ENCODE measurements at regions not wholly inside any gene's neighbourhood (a gene's known extent, or its start where the extent isn't known, plus 50 kb on each side); places are given as distances from the start of the nearest gene placed in this dataset.

GRCh38 chr5:107099506-107099905 is 571.2 kb downstream of the EFNA5 start:
- H3K27ac ChIP-seq (ENCODE audit: insufficient read length, low read depth, low read length): no peak overlapping the region
- no peak overlapping the region for H2BK20ac ChIP-seq (ENCODE audit: low read depth, low read length, poor library complexity, severe bottlenecking)
- no peak overlapping the region for H2BK5ac ChIP-seq (ENCODE audit: insufficient read length, low read length)
- no peak overlapping the region for H2AK5ac ChIP-seq (ENCODE audit: insufficient read length, low read length)
- no peak overlapping the region for H2BK12ac ChIP-seq (ENCODE audit: insufficient read length, low read depth, low read length)
- H3K23me2 ChIP-seq (ENCODE audit: insufficient read length, low read depth, low read length, poor library complexity, severe bottlenecking): no peaks in the 10 kb centered on the region
- no peaks in the 10 kb centered on the region for H3K79me1 ChIP-seq (ENCODE audit: insufficient read depth, low read depth, low read length, poor library complexity, severe bottlenecking)
- H3K4ac ChIP-seq (ENCODE audit: low read depth, low read length): no peak overlapping the region
- no CpG with 5 or more reads among the region's 4 CpGs for WGBS (ENCODE audit: extremely low coverage, insufficient read length, low lambda C conversion rate)
- no peak overlapping the region for H2BK120ac ChIP-seq (ENCODE audit: low read depth, low read length, poor library complexity, severe bottlenecking)
- H3K4me1 Mint-ChIP-seq: peaks cover 15 to 21% of the 10 kb centered on the region in 2 experiments
- no peak overlapping the region for H4K5ac ChIP-seq (ENCODE audit: insufficient read length, low read depth, low read length)
- H3K56ac ChIP-seq (ENCODE audit: insufficient read length, low read depth, low read length): no peak overlapping the region
- H3K27me3 ChIP-seq (ENCODE audit: insufficient read depth, low read length): no peaks in the 10 kb centered on the region
- H2BK15ac ChIP-seq (ENCODE audit: low read depth, low read length): no peak overlapping the region
- H3K4me3 Mint-ChIP-seq: no peak overlapping the region
- DNase-seq: no peak
- no peak overlapping the region for H4K91ac ChIP-seq (ENCODE audit: insufficient read length, low read depth, low read length)
- no peak overlapping the region for H3K18ac ChIP-seq (ENCODE audit: insufficient read length, low read depth, low read length)
- peaks cover 2 to 20% (median 4%) of the 10 kb centered on the region in 3 experiments; a peak in 6 of 7 replicates for H3K36me3 Mint-ChIP-seq (ENCODE audit: insufficient read depth in 1 of 3, low read depth in 3 of 3)
- no peaks in the 10 kb centered on the region for H3K27me3 Mint-ChIP-seq (ENCODE audit: low read depth)
- no peak overlapping the region for H3K27ac Mint-ChIP-seq
- no peak overlapping the region for H4K8ac ChIP-seq (replicated peaks; ENCODE audit: insufficient read length, low read depth, low read length)
- H3K23ac ChIP-seq (ENCODE audit: insufficient read length, low read depth, low read length): no peak overlapping the region
- no peak overlapping the region for H3K14ac ChIP-seq (ENCODE audit: insufficient read depth, low read length)
- H3K9me3 Mint-ChIP-seq: peaks cover 6 to 11% of the 10 kb centered on the region in 2 experiments
- no peaks in the 10 kb centered on the region for H3K9me3 ChIP-seq (ENCODE audit: control insufficient read depth, low read depth, low read length)
- TF ChIP-seq, protein P1, sequence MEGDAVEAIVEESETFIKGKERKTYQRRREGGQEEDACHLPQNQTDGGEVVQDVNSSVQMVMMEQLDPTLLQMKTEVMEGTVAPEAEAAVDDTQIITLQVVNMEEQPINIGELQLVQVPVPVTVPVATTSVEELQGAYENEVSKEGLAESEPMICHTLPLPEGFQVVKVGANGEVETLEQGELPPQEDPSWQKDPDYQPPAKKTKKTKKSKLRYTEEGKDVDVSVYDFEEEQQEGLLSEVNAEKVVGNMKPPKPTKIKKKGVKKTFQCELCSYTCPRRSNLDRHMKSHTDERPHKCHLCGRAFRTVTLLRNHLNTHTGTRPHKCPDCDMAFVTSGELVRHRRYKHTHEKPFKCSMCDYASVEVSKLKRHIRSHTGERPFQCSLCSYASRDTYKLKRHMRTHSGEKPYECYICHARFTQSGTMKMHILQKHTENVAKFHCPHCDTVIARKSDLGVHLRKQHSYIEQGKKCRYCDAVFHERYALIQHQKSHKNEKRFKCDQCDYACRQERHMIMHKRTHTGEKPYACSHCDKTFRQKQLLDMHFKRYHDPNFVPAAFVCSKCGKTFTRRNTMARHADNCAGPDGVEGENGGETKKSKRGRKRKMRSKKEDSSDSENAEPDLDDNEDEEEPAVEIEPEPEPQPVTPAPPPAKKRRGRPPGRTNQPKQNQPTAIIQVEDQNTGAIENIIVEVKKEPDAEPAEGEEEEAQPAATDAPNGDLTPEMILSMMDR (conservative IDR thresholded peaks at IDR 0.05): no peak
- no peaks in the 10 kb centered on the region for H4K20me1 ChIP-seq (ENCODE audit: control insufficient read depth, insufficient read depth, insufficient read length)
- no peak overlapping the region for H3K9ac ChIP-seq (ENCODE audit: extremely low read depth, insufficient read length, low read length)
- H2AFZ ChIP-seq (ENCODE audit: low read length): no peak overlapping the region
- H3K79me2 ChIP-seq (ENCODE audit: insufficient read depth, low read length): no peaks in the 10 kb centered on the region
- H3T11ph ChIP-seq (ENCODE audit: low read length): no peak overlapping the region
- H3K4me2 ChIP-seq (ENCODE audit: insufficient read depth, insufficient read length, low read length): no peak overlapping the region
- no peaks in the 10 kb centered on the region for H3K4me1 ChIP-seq (ENCODE audit: insufficient read depth, low read length)
